Stimulated activated CD8-positive, alpha-beta memory T cell treated with anti-CD3 and anti-CD28 coated beads, Interleukin-7, amount 100 ng/mL, for 48 hours (primary cell): ENCODE measurements at regions not wholly inside any gene's neighbourhood (a gene's known extent, or its start where the extent isn't known, plus 50 kb on each side); places are given as distances from the start of the nearest gene placed in this dataset.
"Not testable (repeated sequence)": the region's sequence is repeated elsewhere in the genome, so short reads cannot be mapped to it uniquely, and the experiment has no call there.

Experiments
- DNase-seq, 2 donors: peaks; one replicate each; pipeline ENCODE4 v3.0.0-alpha.2; 2020; ENCODE audit warnings: low read depth in 1 of 2; ENCODE audit errors: extremely low read depth in 1 of 2

- DNase-seq: no peak
Measured at GRCh38 chr6:141133836-141134235, 998.9 kb upstream of the GJE1 start.

GRCh38 chr6:141133346-141133745 is 999.4 kb upstream of the GJE1 start:
- DNase-seq: no peak

GRCh38 chr6:141131616-141132015 is 1001.1 kb upstream of the GJE1 start:
- no peak for DNase-seq

- DNase-seq: no peak
Measured at GRCh38 chr6:141123497-141123896, 1009.2 kb upstream of the GJE1 start.

- no peak for DNase-seq
Measured at GRCh38 chr6:141123049-141123448, 1009.7 kb upstream of the GJE1 start.

- DNase-seq: no peak
Measured at GRCh38 chr6:141118991-141119390, 1013.7 kb upstream of the GJE1 start.

- no peak for DNase-seq
Measured at GRCh38 chr6:141117874-141118273, 1014.9 kb upstream of the GJE1 start.

GRCh38 chr6:141110481-141110880 is 1022.2 kb upstream of the GJE1 start:
- DNase-seq: no peak

GRCh38 chr6:141107591-141108160 is 1025.0 kb upstream of the GJE1 start:
- no peak for DNase-seq

- DNase-seq: no peak
Measured at GRCh38 chr6:141105481-141105880, 1027.2 kb upstream of the GJE1 start.

GRCh38 chr6:141103246-141103645 is 1029.5 kb upstream of the GJE1 start:
- no peak for DNase-seq

GRCh38 chr6:141097471-141097870 is 1035.3 kb upstream of the GJE1 start:
- DNase-seq: no peak

GRCh38 chr6:141095308-141095707 is 1037.4 kb upstream of the GJE1 start:
- no peak for DNase-seq

- no peak for DNase-seq
Measured at GRCh38 chr6:141088171-141088570, 1044.6 kb upstream of the GJE1 start.

- no peak for DNase-seq
Measured at GRCh38 chr6:141077355-141078333, 1055.1 kb upstream of the GJE1 start.

- no peak for DNase-seq
Measured at GRCh38 chr6:141057761-141058160, 1075.0 kb upstream of the GJE1 start.

- DNase-seq: no peak
Measured at GRCh38 chr6:141056945-141057625, 1075.6 kb upstream of the GJE1 start.

- no peak for DNase-seq
Measured at GRCh38 chr6:141050471-141050870, 1082.3 kb upstream of the GJE1 start.

GRCh38 chr6:141048451-141048850 is 1084.3 kb upstream of the GJE1 start:
- DNase-seq: no peak

- not testable (repeated sequence) for DNase-seq
Measured at GRCh38 chr6:141046496-141046895, 1086.2 kb upstream of the GJE1 start.

GRCh38 chr6:141041596-141042087 is 1091.1 kb upstream of the GJE1 start:
- DNase-seq: no peak
